Medulla oblongata (tissue), 1 donor: ENCODE measurements at regions not wholly inside any gene's neighbourhood (a gene's known extent, or its start where the extent isn't known, plus 50 kb on each side); places are given as distances from the start of the nearest gene placed in this dataset.
"Not testable (repeated sequence)": the region's sequence is repeated elsewhere in the genome, so short reads cannot be mapped to it uniquely, and the experiment has no call there.

Experiments used
- DNase-seq: peaks from one replicate; pipeline ENCODE4 v3.0.0-alpha.2; 2015; ENCODE audit errors: extremely low spot score

GRCh38 chr4:128535510-128535909 lies 247.9 kb upstream of the PGRMC2 start:
- DNase-seq = not testable (repeated sequence)

GRCh38 chr4:128528793-128529553 lies 241.4 kb upstream of the PGRMC2 start:
- DNase-seq = no peak

- no peak for DNase-seq
These were observed 240.4 kb upstream of the PGRMC2 start for GRCh38 chr4:128527946-128528576.

GRCh38 chr4:128527351-128527750 lies 239.7 kb upstream of the PGRMC2 start:
- no peak for DNase-seq

- DNase-seq = no peak
These were observed 238.5 kb upstream of the PGRMC2 start for GRCh38 chr4:128525992-128526630.

GRCh38 chr4:128525387-128525786 lies 237.8 kb upstream of the PGRMC2 start:
- DNase-seq = no peak

GRCh38 chr4:128524311-128524710 lies 236.7 kb upstream of the PGRMC2 start:
- no peak for DNase-seq

GRCh38 chr4:128521648-128522111 lies 234.1 kb upstream of the PGRMC2 start:
- DNase-seq = no peak

- DNase-seq = no peak
These were observed 233.5 kb upstream of the PGRMC2 start for GRCh38 chr4:128521156-128521555.

GRCh38 chr4:128519163-128519830 lies 231.7 kb upstream of the PGRMC2 start:
- peak; percentile 22 for DNase-seq

- peak; percentile 9 for DNase-seq
These were observed 230.3 kb upstream of the PGRMC2 start for GRCh38 chr4:128517739-128518510.

- no peak for DNase-seq
These were observed 229.6 kb upstream of the PGRMC2 start for GRCh38 chr4:128517096-128517738.

GRCh38 chr4:128516301-128516969 lies 228.8 kb upstream of the PGRMC2 start:
- DNase-seq = no peak

GRCh38 chr4:128513664-128514484 lies 226.3 kb upstream of the PGRMC2 start:
- no peak for DNase-seq

- no peak for DNase-seq
These were observed 225.2 kb upstream of the PGRMC2 start for GRCh38 chr4:128512767-128513322.

GRCh38 chr4:128512161-128512560 lies 224.5 kb upstream of the PGRMC2 start:
- no peak for DNase-seq

- no peak for DNase-seq
These were observed 223.2 kb upstream of the PGRMC2 start for GRCh38 chr4:128510850-128511249.

- no peak for DNase-seq
These were observed 215.4 kb upstream of the PGRMC2 start for GRCh38 chr4:128502818-128503527.

- DNase-seq = no peak
These were observed 213.6 kb upstream of the PGRMC2 start for GRCh38 chr4:128501239-128501638.
